ENCODE measurements at regions not wholly inside any gene's neighbourhood (a gene's known extent, or its start where the extent isn't known, plus 50 kb on each side); places are given as distances from the start of the nearest gene placed in this dataset.
"Not testable (repeated sequence)": the region's sequence is repeated elsewhere in the genome, so short reads cannot be mapped to it uniquely, and the experiment has no call there.

DNA sequence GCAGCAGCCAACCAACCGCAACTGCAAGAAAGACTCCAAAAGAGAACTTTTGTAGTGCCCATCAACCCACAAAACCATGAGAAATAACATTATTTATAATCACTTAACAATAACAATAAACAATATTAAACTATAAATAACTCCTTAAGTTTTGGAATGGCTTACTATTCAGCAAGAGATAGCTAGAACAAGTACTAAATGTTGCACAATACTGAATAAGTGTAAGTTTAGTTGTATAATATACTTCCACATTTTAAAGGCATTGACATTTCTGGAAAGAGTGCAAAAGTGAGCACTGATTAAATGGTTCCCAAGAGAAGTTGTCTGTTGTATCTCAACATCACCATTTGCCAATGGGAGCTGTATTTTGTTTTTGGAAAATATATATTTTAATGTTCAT, 4176.8 kb upstream of the OR11H1 start:
- not testable (repeated sequence) for DNase-seq (ENCODE audit: low read depth)

DNA sequence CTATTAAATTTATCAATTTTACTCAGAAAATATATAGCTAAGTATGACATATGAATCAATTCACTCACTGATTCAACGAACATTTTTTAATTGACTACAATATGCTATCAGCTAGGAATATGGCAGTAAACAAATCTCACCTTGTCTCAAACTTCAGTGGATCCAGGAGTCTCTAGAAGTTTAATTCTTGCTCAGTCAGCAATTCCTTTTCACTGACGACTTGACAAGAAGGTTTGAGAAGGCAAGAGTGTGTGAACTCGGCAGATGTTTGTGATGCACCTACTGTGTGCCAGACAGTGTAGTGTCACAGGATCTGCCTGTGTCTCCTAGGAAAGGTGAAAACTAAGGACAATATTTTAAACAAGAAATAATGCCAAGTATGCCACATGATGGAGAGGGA, 4175.7 kb upstream of the OR11H1 start:
- not testable (repeated sequence) for DNase-seq (ENCODE audit: low read depth)

DNA sequence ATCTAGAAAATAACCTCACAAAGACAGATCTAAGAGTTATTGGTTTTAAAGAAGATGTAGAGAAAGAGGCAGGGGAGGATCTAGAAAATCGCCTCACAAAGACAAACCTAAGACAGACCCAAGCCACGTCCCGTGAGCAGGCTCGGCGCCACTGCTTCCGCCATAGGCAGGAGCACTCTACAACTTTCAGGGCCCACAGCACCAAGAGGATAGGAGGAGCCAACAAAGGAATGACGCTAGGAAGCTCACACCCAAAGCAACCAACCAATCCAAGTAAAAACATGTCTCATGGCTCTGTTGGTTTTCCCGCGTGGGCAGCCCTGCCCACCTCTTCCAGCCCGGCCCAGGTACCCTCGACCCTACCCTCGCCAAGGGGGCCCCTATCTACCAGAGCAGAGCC, 4167.4 kb upstream of the OR11H1 start:
- DNase-seq (ENCODE audit: low read depth), result peak; percentile 22

DNA sequence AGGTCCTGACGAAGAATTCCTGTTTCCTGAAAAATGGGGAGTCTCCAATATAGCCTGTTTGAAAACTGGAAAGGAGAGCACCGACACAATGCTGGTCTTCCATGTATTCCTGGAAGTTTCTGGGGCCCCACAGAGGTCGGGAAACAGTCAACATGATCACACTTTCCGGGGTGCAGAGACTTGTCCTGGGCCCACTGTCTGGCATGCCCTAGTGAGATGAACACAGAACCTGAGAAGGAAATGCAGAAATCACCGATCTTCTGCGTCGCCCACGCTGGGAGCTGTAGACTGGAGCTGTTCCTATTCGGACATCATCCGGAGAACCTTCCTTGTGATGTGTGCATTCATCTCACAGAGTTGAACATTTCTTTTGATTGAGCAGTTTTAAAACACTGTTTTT, 4166.5 kb upstream of the OR11H1 start:
- DNase-seq (ENCODE audit: low read depth), result not testable (repeated sequence)

DNA sequence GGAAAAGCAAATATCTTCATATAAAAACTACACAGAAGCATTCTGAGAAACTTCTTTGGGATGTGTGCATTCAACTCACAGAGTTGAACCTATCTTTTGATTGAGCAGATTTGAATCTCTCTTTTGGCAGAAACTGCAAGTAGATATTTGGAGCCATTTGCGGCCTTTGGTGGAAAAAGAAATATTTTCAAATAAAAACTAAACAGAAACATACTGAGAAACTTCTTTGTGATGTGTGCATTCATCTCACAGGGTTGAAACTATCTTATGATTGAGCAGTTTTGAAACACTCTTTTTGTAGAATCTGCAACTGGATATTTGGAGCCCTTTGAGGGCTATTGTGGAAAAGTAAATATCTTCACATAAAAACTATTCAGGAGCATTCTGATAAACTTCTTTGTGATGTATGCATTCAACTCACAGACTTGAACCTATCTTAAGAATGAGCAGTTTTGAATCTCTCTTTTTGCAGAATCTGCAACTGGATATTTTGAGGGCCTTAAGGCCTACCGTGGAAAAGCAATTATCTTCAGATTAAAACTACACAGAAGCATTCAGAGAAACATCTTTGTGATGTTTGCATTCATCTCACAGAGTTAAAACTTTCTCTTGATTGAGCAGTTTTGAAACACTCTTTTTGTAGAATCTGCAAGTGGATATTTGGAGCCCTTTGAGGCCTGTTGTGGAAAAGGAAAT, 4158.2 kb upstream of the OR11H1 start:
- DNase-seq (ENCODE audit: low read depth), result not testable (repeated sequence)

DNA sequence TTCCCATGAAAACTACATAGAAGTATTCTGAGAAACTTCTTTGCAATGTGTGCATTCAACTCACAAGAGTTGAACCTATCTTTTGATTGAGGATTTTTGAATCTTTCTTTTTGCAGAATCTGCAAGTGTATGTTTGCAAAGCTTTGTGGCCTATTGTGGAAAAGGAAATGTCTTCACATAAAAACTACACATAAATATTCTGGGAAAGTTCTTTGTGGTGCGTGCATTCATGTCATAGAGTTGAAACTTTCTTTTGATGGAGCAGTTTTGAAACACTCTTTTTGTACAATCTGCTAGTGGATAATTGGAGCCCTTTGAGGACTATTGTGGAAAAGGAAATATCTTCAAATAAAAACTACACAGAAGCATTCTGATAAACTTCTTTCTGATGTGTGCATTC, 4157.7 kb upstream of the OR11H1 start:
- DNase-seq (ENCODE audit: low read depth), result not testable (repeated sequence)
